GM12892 (cell line): ENCODE measurements at regions not wholly inside any gene's neighbourhood (a gene's known extent, or its start where the extent isn't known, plus 50 kb on each side); places are given as distances from the start of the nearest gene placed in this dataset.

Experiments used
- POLR2A ChIP-seq: IDR thresholded peaks from 2 replicates; pipeline ENCODE4 v1.6.1; 2011; ENCODE audit warnings: low read depth, low read length, control low read depth
- POLR2AphosphoS5 ChIP-seq: IDR thresholded peaks from 2 replicates; pipeline ENCODE4 v1.6.1; 2011; ENCODE audit warnings: low read depth, low read length, control low read depth

GRCh38 chr13:29964181-29964845 is 113.9 kb upstream of the UBL3 start:
- TF ChIP-seq POLR2AphosphoS5 (no peak), POLR2A (no peak)
